ENCODE measurements at regions not wholly inside any gene's neighbourhood (a gene's known extent, or its start where the extent isn't known, plus 50 kb on each side); places are given as distances from the start of the nearest gene placed in this dataset.

GRCh38 chr20:12079490-12079889 lies 161.8 kb downstream of the BTBD3 start:
- H4K20me1 ChIP-seq (replicated peaks; ENCODE audit: control insufficient read depth, extremely low read depth, insufficient read depth, low read length): no peaks in the 10 kb centered on the region
- H3K4me3 ChIP-seq (replicated peaks in 1 of 3; ENCODE audit: insufficient read depth in 1 of 3, low read depth in 1 of 3, low read length in 3 of 3): no peak overlapping the region
- dilution Hi-C loops (cut with MboI; ENCODE audit: extremely low pct_ligation_motif_present, low sequenced_read_pairs) (no loop called here), intact Hi-C loops (cut with micrococcal nuclease) (no loop called here)
- H3K9me3 ChIP-seq (replicated peaks; ENCODE audit: control insufficient read depth, insufficient read depth, low read length): no peaks in the 10 kb centered on the region
- no peaks in the 10 kb centered on the region for H3K36me3 ChIP-seq (ENCODE audit: control insufficient read depth in 2 of 2, extremely low read depth in 1 of 2, insufficient read depth in 2 of 2, low read length in 2 of 2)
- no peak for DNase-seq (ENCODE audit: low read depth, low spot score)
- no peak overlapping the region for H3K27ac ChIP-seq (ENCODE audit: insufficient read depth, low read depth, low read length)
- no peak overlapping the region for H3K4me2 ChIP-seq (ENCODE audit: insufficient read depth, low read length)
- FAIRE-seq: no peak
- H3K27me3 ChIP-seq (ENCODE audit: control insufficient read depth in 2 of 2, insufficient read depth in 2 of 2, low read length in 2 of 2): peaks cover 0 to 6% of the 10 kb centered on the region in 2 experiments
- H3K79me2 ChIP-seq (ENCODE audit: control insufficient read depth, insufficient read depth, low read length): no peaks in the 10 kb centered on the region
- H3K9ac ChIP-seq (replicated peaks; ENCODE audit: extremely low read depth, insufficient read depth, low read length): no peak overlapping the region
- H2AFZ ChIP-seq (ENCODE audit: low read depth, low read length): no peak overlapping the region
- ChIA-PET CTCF (no interaction called here), POLR2A (no interaction called here)
- no peak for TF ChIP-seq MYC (IDR thresholded peaks at IDR 0.05; ENCODE audit: low read depth, low read length)
- TF ChIP-seq EZH2 (IDR thresholded peaks at IDR 0.05; ENCODE audit: borderline replicate concordance, low read depth, low read length, severe bottlenecking): no peak
- TF ChIP-seq POLR2A (IDR thresholded peaks at IDR 0.05; ENCODE audit: low read depth, low read length): no peak
- no peak for TF ChIP-seq POLR2AphosphoS5 (IDR thresholded peaks at IDR 0.05; ENCODE audit: insufficient read depth, low read depth, low read length)
- TF ChIP-seq MAX (IDR thresholded peaks at IDR 0.05; ENCODE audit: insufficient read depth, insufficient read length): no peak
- no peak for TF ChIP-seq GATA2 (IDR thresholded peaks at IDR 0.05; ENCODE audit: insufficient read depth, insufficient read length, low read depth, low read length)
- no peak for TF ChIP-seq CTCF (IDR thresholded peaks at IDR 0.05; ENCODE audit: extremely low read depth in 1 of 2, insufficient read depth in 1 of 2, low read depth in 1 of 2, low read length in 2 of 2)
- TF ChIP-seq FOS (IDR thresholded peaks at IDR 0.05; ENCODE audit: borderline replicate concordance, insufficient read depth, low read length): no peak
- TF ChIP-seq JUN (IDR thresholded peaks at IDR 0.05; ENCODE audit: borderline replicate concordance, insufficient read depth, insufficient read length, low read depth): no peak
- no peaks in the 10 kb centered on the region for H3K4me1 ChIP-seq (ENCODE audit: control insufficient read depth, extremely low read depth, insufficient read depth, low read length)
- H3K9me1 ChIP-seq (replicated peaks; ENCODE audit: control insufficient read depth, extremely low read depth, insufficient read depth, low read length): no peaks in the 10 kb centered on the region
- BruUV-seq (replicated peaks): no TSS peak
